H9 (cell line): ENCODE measurements at regions not wholly inside any gene's neighbourhood (a gene's known extent, or its start where the extent isn't known, plus 50 kb on each side); places are given as distances from the start of the nearest gene placed in this dataset.

Experiments used
- DNase-seq: peaks from one replicate; pipeline ENCODE4 v3.0.0-alpha.2; 2017
- H2AFZ ChIP-seq: one replicate; pipeline ENCODE4 v1.6.1; 2013; ENCODE audit warnings: mild to moderate bottlenecking, low read length, control low read depth, moderate library complexity
- H2AK5ac ChIP-seq: 2 replicates; pipeline ENCODE4 v1.6.1; 2013; ENCODE audit warnings: low read length, control low read depth, mixed read lengths; ENCODE audit not compliant: insufficient read length
- H2BK120ac ChIP-seq: one replicate; pipeline ENCODE4 v1.6.1; 2013; ENCODE audit warnings: low read depth, mild to moderate bottlenecking, low read length, control low read depth, inconsistent platforms; ENCODE audit not compliant: poor library complexity, severe bottlenecking
- H2BK12ac ChIP-seq: 2 replicates; pipeline ENCODE4 v1.6.1; 2013; ENCODE audit warnings: low read length, control low read depth, mixed read lengths, low read depth; ENCODE audit not compliant: insufficient read length
- H2BK15ac ChIP-seq: 2 replicates; pipeline ENCODE4 v1.6.1; 2013; ENCODE audit warnings: low read depth, low read length, control low read depth
- H2BK20ac ChIP-seq: one replicate; pipeline ENCODE4 v1.6.1; 2013; ENCODE audit warnings: low read depth, mild to moderate bottlenecking, low read length, control low read depth, inconsistent platforms; ENCODE audit not compliant: poor library complexity, severe bottlenecking
- H2BK5ac ChIP-seq: 2 replicates; pipeline ENCODE4 v1.6.1; 2013; ENCODE audit warnings: low read length, control low read depth, mixed read lengths; ENCODE audit not compliant: insufficient read length
- H3K14ac ChIP-seq: 2 replicates; pipeline ENCODE4 v1.6.1; 2013; ENCODE audit warnings: low read length, control low read depth; ENCODE audit not compliant: insufficient read depth
- H3K18ac ChIP-seq: 2 replicates; pipeline ENCODE4 v1.6.1; 2013; ENCODE audit warnings: low read depth, mild to moderate bottlenecking, mixed read lengths, low read length, control low read depth; ENCODE audit not compliant: insufficient read length
- H3K23ac ChIP-seq: 2 replicates; pipeline ENCODE4 v1.6.1; 2013; ENCODE audit warnings: low read length, control low read depth, mixed read lengths, low read depth; ENCODE audit not compliant: insufficient read length
- H3K23me2 ChIP-seq: 2 replicates; pipeline ENCODE4 v1.6.1; 2013; ENCODE audit warnings: low read depth, mild to moderate bottlenecking, mixed read lengths, low read length, control low read depth; ENCODE audit not compliant: insufficient read length, poor library complexity, severe bottlenecking
- H3K27ac ChIP-seq: 2 replicates; pipeline ENCODE4 v1.5.1; 2013; ENCODE audit warnings: low read length, control low read depth, mixed read lengths, low read depth; ENCODE audit not compliant: insufficient read length
- H3K27me3 ChIP-seq: 2 replicates; pipeline ENCODE4 v1.6.1; 2013; ENCODE audit warnings: low read length, control low read depth, inconsistent platforms; ENCODE audit not compliant: insufficient read depth
- H3K4ac ChIP-seq: 2 replicates; pipeline ENCODE4 v1.6.1; 2013; ENCODE audit warnings: low read depth, mild to moderate bottlenecking, control low read depth, inconsistent platforms, low read length, moderate library complexity
- H3K4me1 ChIP-seq: 2 replicates; pipeline ENCODE4 v1.6.1; 2013; ENCODE audit warnings: low read length, control low read depth, inconsistent platforms; ENCODE audit not compliant: insufficient read depth
- H3K4me2 ChIP-seq: 2 replicates; pipeline ENCODE4 v1.6.1; 2013; ENCODE audit warnings: low read length, control low read depth, mixed read lengths; ENCODE audit not compliant: insufficient read length, insufficient read depth
- H3K56ac ChIP-seq: 2 replicates; pipeline ENCODE4 v1.6.1; 2013; ENCODE audit warnings: low read depth, mild to moderate bottlenecking, mixed read lengths, low read length, control low read depth; ENCODE audit not compliant: insufficient read length
- H3K79me1 ChIP-seq: 2 replicates; pipeline ENCODE4 v1.6.1; 2013; ENCODE audit warnings: low read depth, mild to moderate bottlenecking, moderate library complexity, low read length, control low read depth, inconsistent platforms; ENCODE audit not compliant: insufficient read depth, poor library complexity, severe bottlenecking
- H3K79me2 ChIP-seq: 2 replicates; pipeline ENCODE4 v1.6.1; 2013; ENCODE audit warnings: low read length, control low read depth, inconsistent platforms; ENCODE audit not compliant: insufficient read depth
- H3K9ac ChIP-seq: 2 replicates; pipeline ENCODE4 v1.6.1; 2013; ENCODE audit warnings: low read length, control low read depth, mixed read lengths; ENCODE audit not compliant: insufficient read length; ENCODE audit errors: extremely low read depth
- H3K9me3 ChIP-seq: one replicate; pipeline ENCODE4 v1.6.1; 2013; ENCODE audit warnings: low read depth, low read length, inconsistent platforms; ENCODE audit not compliant: control insufficient read depth
- H3T11ph ChIP-seq: one replicate; pipeline ENCODE4 v1.6.1; 2013; ENCODE audit warnings: mild to moderate bottlenecking, low read length, control low read depth, inconsistent platforms
- H4K20me1 ChIP-seq: one replicate; pipeline ENCODE4 v1.6.1; 2013; ENCODE audit not compliant: control insufficient read depth, insufficient read length, insufficient read depth
- H4K5ac ChIP-seq: 2 replicates; pipeline ENCODE4 v1.6.1; 2013; ENCODE audit warnings: low read depth, mild to moderate bottlenecking, mixed read lengths, low read length, control low read depth; ENCODE audit not compliant: insufficient read length
- H4K8ac ChIP-seq: replicated peaks from 2 replicates; pipeline ENCODE4 v1.6.1; 2013; ENCODE audit warnings: low read length, control low read depth, mixed read lengths, low read depth; ENCODE audit not compliant: insufficient read length
- H4K91ac ChIP-seq: 2 replicates; pipeline ENCODE4 v1.6.1; 2013; ENCODE audit warnings: low read depth, mild to moderate bottlenecking, moderate library complexity, mixed read lengths, low read length, control low read depth; ENCODE audit not compliant: insufficient read length
- H3K27ac Mint-ChIP-seq, 3 experiments: 2 replicates in 2 of 3; 3 replicates in 1 of 3; pipeline ENCODE4 v1.8.0; 2020 to 2021; ENCODE audit warnings: mixed read lengths in 3 of 3, mild to moderate bottlenecking in 1 of 3, moderate library complexity in 1 of 3
- H3K27me3 Mint-ChIP-seq: 2 replicates; pipeline ENCODE4 v1.8.0; 2021; ENCODE audit warnings: low read depth, mild to moderate bottlenecking, moderate library complexity, mixed read lengths
- H3K36me3 Mint-ChIP-seq, 3 experiments: 2 replicates in 2 of 3; 3 replicates in 1 of 3; pipeline ENCODE4 v1.8.0; 2020 to 2021; ENCODE audit warnings: low read depth in 3 of 3, mixed read lengths in 3 of 3; ENCODE audit not compliant: insufficient read depth in 1 of 3
- H3K4me1 Mint-ChIP-seq, 2 experiments: 2 replicates each; pipeline ENCODE4 v1.8.0; 2020; ENCODE audit warnings: mixed read lengths in 2 of 2
- H3K4me3 Mint-ChIP-seq, 2 experiments: 2 replicates in 1 of 2; 3 replicates in 1 of 2; pipeline ENCODE4 v1.8.0; 2020 to 2021; ENCODE audit warnings: mild to moderate bottlenecking in 2 of 2, mixed read lengths in 2 of 2, moderate library complexity in 1 of 2
- H3K9me3 Mint-ChIP-seq, 2 experiments: 2 replicates in 1 of 2; 3 replicates in 1 of 2; pipeline ENCODE4 v1.8.0; 2020; ENCODE audit warnings: mild to moderate bottlenecking in 2 of 2, mixed read lengths in 2 of 2, moderate library complexity in 1 of 2
- CTCF ChIP-seq: fragments of 200-600 bp; sonication (generic); conservative IDR thresholded peaks from 3 replicates; pipeline ENCODE4 v1.8.0; 2021; ENCODE audit warnings: antibody characterized with exemption, mild to moderate bottlenecking
- WGBS: extraction: QIAGEN DNeasy Blood & Tissue Kit; methylation state at CpG from one replicate; pipeline ENCODE4 v1.1.7; 2013; ENCODE audit warnings: missing lambda C conversion rate, low lambda C conversion rate, mixed read lengths; ENCODE audit not compliant: insufficient read length; ENCODE audit errors: extremely low coverage; 5-methylcytosine and 5-hydroxymethylcytosine counted together

- no peaks in the 10 kb centered on the region; a peak in 1 of 5 replicates for H3K9me3 Mint-ChIP-seq
- no peak overlapping the region for H3K4ac ChIP-seq
- H4K8ac ChIP-seq, result no peak overlapping the region
- no peak overlapping the region for H3K23ac ChIP-seq
- H2BK5ac ChIP-seq, result no peak overlapping the region
- H3K14ac ChIP-seq, result no peak overlapping the region
- H4K91ac ChIP-seq, result no peak overlapping the region
- no peak overlapping the region for H3K9ac ChIP-seq
- no peaks in the 10 kb centered on the region for H3K36me3 Mint-ChIP-seq
- H3K4me1 ChIP-seq, result peaks cover 5% of the 10 kb centered on the region; the same call in 1 of the 2 replicates
- H2BK120ac ChIP-seq, result no peak overlapping the region
- DNase-seq, result no peak
- no peak for TF ChIP-seq CTCF
- H2BK12ac ChIP-seq, result no peak overlapping the region
- H3K4me3 Mint-ChIP-seq, result no peak overlapping the region
- no peak overlapping the region for H4K5ac ChIP-seq
- H3K23me2 ChIP-seq, result no peaks in the 10 kb centered on the region
- H2AFZ ChIP-seq, result no peak overlapping the region
- H3K4me1 Mint-ChIP-seq, result peaks cover 10 to 13% of the 10 kb centered on the region in 2 experiments
- WGBS, result no CpG with 5 or more reads among the region's 3 CpGs
- H3K27ac Mint-ChIP-seq, result no peak overlapping the region
- no peak overlapping the region for H3T11ph ChIP-seq
- no peaks in the 10 kb centered on the region for H3K9me3 ChIP-seq
- no peak overlapping the region for H3K18ac ChIP-seq
- H3K27me3 ChIP-seq, result no peaks in the 10 kb centered on the region
- no peaks in the 10 kb centered on the region for H3K79me2 ChIP-seq
- no peak overlapping the region for H2BK15ac ChIP-seq
- no peak overlapping the region for H2AK5ac ChIP-seq
- no peak overlapping the region for H3K4me2 ChIP-seq
- H4K20me1 ChIP-seq, result no peaks in the 10 kb centered on the region
- no peak overlapping the region for H3K56ac ChIP-seq
- H3K27ac ChIP-seq, result no peak overlapping the region
- no peaks in the 10 kb centered on the region for H3K79me1 ChIP-seq
- H2BK20ac ChIP-seq, result no peak overlapping the region
- no peaks in the 10 kb centered on the region for H3K27me3 Mint-ChIP-seq
These were observed 173.9 kb upstream of the PLEKHA5 start for GRCh38 chr12:18955594-18955993.
